ENCODE measurements at regions not wholly inside any gene's neighbourhood (a gene's known extent, or its start where the extent isn't known, plus 50 kb on each side); places are given as distances from the start of the nearest gene placed in this dataset.
A peak's percentile ranks its signal among the peaks of the same experiment; 100 is the strongest.

GRCh38 chr10:4070921-4071660, 286.1 kb upstream of the KLF6 start:
- no peak overlapping the region for H3K4me3 ChIP-seq (ENCODE audit: low read depth, low read length)
- TF ChIP-seq CTCF (IDR thresholded peaks at IDR 0.05; ENCODE audit: insufficient read depth, low read length, missing control alignments) = no peak
- CTCF ChIA-PET = no interaction called here
- no peak for DNase-seq (ENCODE audit: low read depth, low spot score)
- POLR2A ChIA-PET = interaction anchor here (0.6 kb wide), 1 partner anchor 286 kb away, joined by 3 read pairs; the partner anchor contains the start of gene KLF6

DNA sequence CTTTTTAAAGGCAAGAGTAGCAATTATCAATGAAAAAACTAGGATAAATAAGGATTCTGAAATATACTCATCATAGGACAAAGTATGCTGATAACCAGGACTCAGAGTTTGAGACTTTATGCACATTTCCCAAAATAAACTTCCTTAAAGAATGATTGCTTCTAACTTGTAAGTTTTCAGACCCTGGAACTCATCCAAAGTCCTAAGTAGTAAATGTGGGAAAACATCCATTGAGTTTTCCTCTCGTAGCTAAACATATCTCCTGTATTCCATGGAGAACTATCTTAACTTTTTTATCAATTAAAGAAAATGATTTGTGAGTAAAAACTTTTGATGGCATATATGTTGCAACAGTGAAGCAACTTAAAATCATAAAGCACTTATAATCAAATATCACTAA, 285.2 kb upstream of the KLF6 start:
- no peak overlapping the region for H3K4me3 ChIP-seq (ENCODE audit: low read depth, low read length)
- DNase-seq (ENCODE audit: low read depth, low spot score) = no peak
- POLR2A ChIA-PET = no interaction called here
- TF ChIP-seq CTCF (IDR thresholded peaks at IDR 0.05; ENCODE audit: insufficient read depth, low read length, missing control alignments) = no peak
- CTCF ChIA-PET = no interaction called here

GRCh38 chr10:4069491-4069890, 284.5 kb upstream of the KLF6 start:
- peak; percentile 67 for DNase-seq (ENCODE audit: low read depth, low spot score)
- TF ChIP-seq CTCF (IDR thresholded peaks at IDR 0.05; ENCODE audit: insufficient read depth, low read length, missing control alignments) = no peak
- no peak overlapping the region for H3K4me3 ChIP-seq (ENCODE audit: low read depth, low read length)
- CTCF ChIA-PET = no interaction called here
- POLR2A ChIA-PET = no interaction called here

GRCh38 chr10:4068629-4069028, 283.6 kb upstream of the KLF6 start:
- TF ChIP-seq CTCF (IDR thresholded peaks at IDR 0.05; ENCODE audit: insufficient read depth, low read length, missing control alignments) = no peak
- no peak overlapping the region for H3K4me3 ChIP-seq (ENCODE audit: low read depth, low read length)
- CTCF ChIA-PET = no interaction called here
- POLR2A ChIA-PET = no interaction called here
- DNase-seq (ENCODE audit: low read depth, low spot score) = no peak

GRCh38 chr10:4067931-4068561, 283.0 kb upstream of the KLF6 start:
- DNase-seq (ENCODE audit: low read depth, low spot score) = no peak
- ChIA-PET POLR2A (interaction anchor here (0.5 kb wide), 1 partner anchor 817 kb away, joined by 3 read pairs; no protein-coding TSS in a partner anchor), CTCF (no interaction called here)
- TF ChIP-seq CTCF (IDR thresholded peaks at IDR 0.05; ENCODE audit: insufficient read depth, low read length, missing control alignments) = no peak
- no peak overlapping the region for H3K4me3 ChIP-seq (ENCODE audit: low read depth, low read length)

DNA sequence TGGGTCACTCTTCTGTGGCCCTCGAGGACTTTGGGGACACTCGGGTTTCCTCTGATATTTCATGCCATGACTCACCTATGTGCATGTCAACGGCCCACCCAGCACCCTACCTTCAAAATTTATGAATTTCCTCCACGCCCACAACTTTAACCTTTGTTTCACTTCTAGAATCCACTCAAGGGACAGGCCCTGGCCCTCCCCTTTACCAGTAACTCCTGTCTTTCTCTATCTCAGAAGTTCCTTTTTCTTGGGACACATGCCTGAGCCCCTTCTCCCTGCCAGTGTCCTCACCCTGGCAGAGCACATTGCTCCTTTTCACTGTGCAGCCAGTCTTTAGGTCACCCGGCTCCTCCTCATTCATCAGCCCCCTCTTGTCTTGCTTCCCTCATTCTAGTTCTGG, 282.5 kb upstream of the KLF6 start:
- CTCF ChIA-PET = interaction anchor here (1.0 kb wide), 1 partner anchor 829 kb away, joined by 3 read pairs; no protein-coding TSS in a partner anchor
- POLR2A ChIA-PET = interaction anchor here (1.2 kb wide), 1 partner anchor 282 kb away, joined by 3 read pairs; the partner anchor contains the start of gene KLF6

More for the DNA sequence above, 282.5 kb upstream of the KLF6 start:
- DNase-seq (ENCODE audit: low read depth, low spot score) = no peak
- H3K4me3 ChIP-seq (ENCODE audit: low read depth, low read length) = no peak overlapping the region
- no peak for TF ChIP-seq CTCF (IDR thresholded peaks at IDR 0.05; ENCODE audit: insufficient read depth, low read length, missing control alignments)

All from AG04449 (cell line).